HFF-Myc (cell line): ENCODE measurements at regions not wholly inside any gene's neighbourhood (a gene's known extent, or its start where the extent isn't known, plus 50 kb on each side); places are given as distances from the start of the nearest gene placed in this dataset.

Source experiments
- DNase-seq: peaks from one replicate; pipeline ENCODE4 v3.0.0-alpha.2; 2011; ENCODE audit warnings: low read depth; ENCODE audit errors: extremely low read depth
- H3K4me3 ChIP-seq: replicated peaks from 2 replicates; pipeline ENCODE4 v1.5.1; 2011; ENCODE audit warnings: low read depth, mild to moderate bottlenecking, control low read depth, low read length
- TF ChIP-seq, protein P1 (sequence below): IDR thresholded peaks from 2 replicates; pipeline ENCODE4 v1.5.1; 2012; ENCODE audit warnings: mild to moderate bottlenecking, low read depth, low read length, control low read depth; ENCODE audit errors: missing control alignments

DNA sequence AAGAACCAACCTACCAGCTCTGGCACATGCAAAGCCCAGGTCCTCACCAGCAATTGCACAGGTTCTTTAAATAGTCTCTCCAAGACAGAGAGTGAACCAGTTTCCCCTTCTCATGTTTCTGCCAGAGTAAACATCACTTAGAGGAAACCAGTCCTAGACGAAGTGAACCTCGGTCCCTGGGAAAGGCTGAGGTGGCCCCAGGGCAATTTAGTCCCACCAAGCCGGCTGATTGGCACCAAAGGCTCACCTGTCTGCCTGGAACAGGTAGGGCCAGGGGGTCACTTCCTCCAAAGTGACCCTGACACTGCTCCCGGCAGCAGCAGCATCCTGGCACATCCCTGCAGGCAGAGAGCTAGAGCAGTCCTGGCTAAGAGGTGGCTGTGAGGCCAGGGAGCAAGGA, 122.9 kb upstream of the ZNF507 start:
- TF ChIP-seq, protein P1, sequence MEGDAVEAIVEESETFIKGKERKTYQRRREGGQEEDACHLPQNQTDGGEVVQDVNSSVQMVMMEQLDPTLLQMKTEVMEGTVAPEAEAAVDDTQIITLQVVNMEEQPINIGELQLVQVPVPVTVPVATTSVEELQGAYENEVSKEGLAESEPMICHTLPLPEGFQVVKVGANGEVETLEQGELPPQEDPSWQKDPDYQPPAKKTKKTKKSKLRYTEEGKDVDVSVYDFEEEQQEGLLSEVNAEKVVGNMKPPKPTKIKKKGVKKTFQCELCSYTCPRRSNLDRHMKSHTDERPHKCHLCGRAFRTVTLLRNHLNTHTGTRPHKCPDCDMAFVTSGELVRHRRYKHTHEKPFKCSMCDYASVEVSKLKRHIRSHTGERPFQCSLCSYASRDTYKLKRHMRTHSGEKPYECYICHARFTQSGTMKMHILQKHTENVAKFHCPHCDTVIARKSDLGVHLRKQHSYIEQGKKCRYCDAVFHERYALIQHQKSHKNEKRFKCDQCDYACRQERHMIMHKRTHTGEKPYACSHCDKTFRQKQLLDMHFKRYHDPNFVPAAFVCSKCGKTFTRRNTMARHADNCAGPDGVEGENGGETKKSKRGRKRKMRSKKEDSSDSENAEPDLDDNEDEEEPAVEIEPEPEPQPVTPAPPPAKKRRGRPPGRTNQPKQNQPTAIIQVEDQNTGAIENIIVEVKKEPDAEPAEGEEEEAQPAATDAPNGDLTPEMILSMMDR = no peak
- DNase-seq = no peak
- H3K4me3 ChIP-seq = no peak overlapping the region

DNA sequence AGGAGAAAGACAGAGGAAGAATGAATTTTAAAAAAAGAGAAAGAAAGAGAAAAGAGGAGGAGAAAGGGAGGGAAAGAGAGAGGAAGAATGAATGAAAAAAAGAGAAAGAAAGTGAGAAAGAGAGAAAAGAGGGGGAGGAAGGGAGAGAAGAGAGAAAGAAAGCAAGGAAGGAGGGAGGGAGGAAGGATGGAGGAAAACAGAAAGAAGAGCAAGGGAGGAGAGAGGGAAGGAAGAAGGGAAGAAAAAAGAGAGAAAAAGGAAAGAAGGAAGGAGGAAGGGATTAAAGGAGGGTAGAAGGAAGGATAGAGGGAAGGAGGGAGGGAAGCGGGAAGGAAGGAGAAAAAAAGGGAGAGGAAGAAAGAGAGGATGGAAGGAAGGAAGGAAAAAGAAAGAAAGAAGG, 122.3 kb upstream of the ZNF507 start:
- H3K4me3 ChIP-seq = no peak overlapping the region
- DNase-seq = no peak
- TF ChIP-seq, protein P1 = no peak

DNA sequence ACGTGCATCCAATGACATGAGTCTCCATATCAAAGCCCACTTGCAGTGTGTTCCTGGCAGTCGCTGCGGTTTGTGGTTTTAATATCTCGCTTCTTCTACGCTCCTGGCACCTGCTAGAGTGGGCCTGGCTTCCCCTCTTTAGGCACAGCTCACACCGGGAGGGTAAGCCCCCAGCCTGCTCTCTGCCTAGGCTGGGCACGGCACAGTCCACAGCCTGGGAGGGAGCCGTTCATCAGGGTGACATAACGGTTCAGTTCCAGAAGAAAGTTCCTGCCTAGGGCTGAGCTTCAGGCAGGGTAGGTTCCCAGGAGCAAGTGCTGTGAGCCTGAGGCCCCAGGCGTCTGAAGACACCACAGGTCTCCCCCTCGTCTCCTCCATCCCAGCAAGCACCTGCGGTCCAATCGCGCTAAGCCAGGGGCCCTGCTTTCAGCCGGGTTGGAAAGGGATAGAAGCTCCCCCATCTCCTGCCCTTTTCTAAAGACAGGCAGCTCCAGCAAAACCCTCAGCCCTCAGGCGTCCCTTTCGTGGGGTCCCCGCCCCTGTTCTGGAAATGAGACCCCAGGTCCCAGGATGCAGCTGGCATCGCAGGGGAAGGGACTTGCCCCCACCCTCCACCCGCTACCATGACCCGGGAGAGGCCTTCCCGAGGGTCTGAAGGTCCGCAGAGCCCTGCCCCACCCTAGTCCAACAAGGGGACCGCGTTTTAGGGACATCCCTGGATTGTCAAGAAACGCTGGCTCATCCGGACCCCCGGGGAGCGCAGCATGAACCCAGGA, 121.6 kb upstream of the ZNF507 start:
- no peak overlapping the region for H3K4me3 ChIP-seq
- TF ChIP-seq, protein P1 = no peak
- DNase-seq = no peak

DNA sequence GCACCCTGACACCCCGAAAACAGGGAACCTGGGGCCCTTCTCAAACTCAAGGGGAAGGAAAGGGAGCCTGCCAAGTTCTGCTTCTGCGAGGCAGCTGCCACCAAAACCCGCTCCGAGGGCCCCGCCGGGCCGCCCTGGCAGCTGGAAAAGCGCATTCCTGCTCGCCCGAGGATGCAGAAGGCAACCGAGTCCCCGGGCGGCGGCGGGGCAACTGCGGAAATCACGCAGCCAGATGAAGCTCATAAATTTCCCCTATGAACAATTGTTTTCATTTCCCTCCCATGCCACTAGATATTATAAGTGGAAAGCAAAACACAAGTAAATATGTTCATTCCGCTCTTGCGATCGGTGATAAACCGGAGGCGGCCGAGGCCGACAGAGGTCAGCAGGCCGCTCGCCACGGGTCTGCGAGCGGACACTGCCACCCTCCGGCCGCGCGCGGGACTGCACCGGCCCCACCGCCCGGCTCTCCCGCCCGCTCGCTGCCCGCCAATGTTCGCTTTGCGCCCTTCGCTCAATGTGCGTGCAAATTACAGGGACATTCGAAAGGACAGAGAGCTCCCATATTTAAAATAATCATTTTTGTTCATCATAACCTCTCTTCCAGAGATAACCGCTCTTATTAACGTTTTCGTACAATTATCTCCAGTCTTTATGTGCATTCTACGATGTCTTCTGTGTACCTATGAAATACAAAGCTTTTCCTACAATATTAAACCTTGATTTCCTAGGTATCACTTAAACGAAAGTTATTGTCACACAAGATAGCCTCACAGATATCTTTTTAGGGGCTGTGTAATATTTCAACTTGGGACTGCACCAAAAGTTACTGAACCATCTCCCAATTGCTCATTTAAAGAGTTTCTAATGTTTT, 120.8 kb upstream of the ZNF507 start:
- DNase-seq = no peak
- TF ChIP-seq, protein P1 = peak; percentile 96
- H3K4me3 ChIP-seq = no peak overlapping the region

DNA sequence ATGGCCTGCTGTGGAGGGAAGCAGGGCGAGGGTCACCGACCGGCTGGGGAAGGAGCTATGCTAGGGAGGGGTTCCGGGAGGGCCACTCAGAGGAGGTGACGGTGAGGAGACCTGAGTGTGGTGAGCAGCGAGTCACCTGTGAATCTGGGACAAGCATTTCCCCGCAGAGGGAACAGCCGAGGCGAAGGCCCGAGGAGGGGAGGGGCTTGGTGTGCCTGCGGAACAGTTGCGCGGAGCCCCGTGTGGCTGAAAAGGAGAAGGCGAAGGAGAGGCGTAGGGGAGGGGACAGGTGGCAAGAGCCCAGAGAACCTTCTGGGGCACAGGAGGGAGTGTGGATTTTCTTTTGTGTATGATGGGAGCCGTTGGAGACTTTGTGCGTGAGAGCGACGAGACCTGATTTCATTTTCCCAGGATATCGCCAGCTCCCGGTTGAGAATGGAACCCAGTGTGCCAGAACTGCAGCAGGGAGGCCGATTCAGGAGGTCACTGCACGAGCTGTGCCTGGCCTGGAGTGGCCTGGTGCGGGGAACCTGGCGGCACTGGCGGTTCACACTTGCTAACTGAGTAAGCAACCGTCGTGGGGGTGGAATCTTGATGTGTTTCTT, 117.7 kb upstream of the ZNF507 start:
- DNase-seq = no peak
- H3K4me3 ChIP-seq = no peak overlapping the region
- TF ChIP-seq, protein P1 = no peak

DNA sequence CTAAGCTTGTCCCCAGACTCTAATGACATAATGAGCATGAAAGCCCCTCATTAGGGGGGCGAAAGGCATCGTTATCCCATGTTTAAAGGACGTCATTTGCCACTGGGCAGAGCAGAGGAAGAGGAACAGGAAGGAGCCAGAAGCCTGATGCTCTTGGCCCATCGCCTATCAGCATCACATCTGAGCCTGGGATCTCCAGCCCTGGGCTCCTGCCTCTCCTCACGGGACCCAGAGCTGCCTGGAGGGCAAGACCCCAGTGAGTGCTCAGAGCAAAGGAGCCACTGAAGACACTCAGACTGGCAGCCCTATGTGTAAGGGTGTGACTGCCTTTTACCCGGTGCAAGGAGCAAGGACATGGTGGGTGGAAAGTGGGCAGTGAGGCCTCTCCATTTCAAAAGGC, 115.0 kb upstream of the ZNF507 start:
- H3K4me3 ChIP-seq = no peak overlapping the region
- TF ChIP-seq, protein P1 = no peak
- no peak for DNase-seq
